Loucy (cell line): ENCODE measurements at regions not wholly inside any gene's neighbourhood (a gene's known extent, or its start where the extent isn't known, plus 50 kb on each side); places are given as distances from the start of the nearest gene placed in this dataset.

ENCODE experiments used
- H2AFZ ChIP-seq: fragments of 200-600 bp; sonication (generic); 2 replicates; pipeline ENCODE4 v1.6.0; 2016; ENCODE audit warnings: antibody characterized with exemption, mild to moderate bottlenecking, low read length, moderate library complexity
- H3F3A ChIP-seq: fragments of 200-600 bp; 2 replicates; pipeline ENCODE4 v1.6.0; 2016; ENCODE audit warnings: antibody characterized with exemption, low read depth, mild to moderate bottlenecking
- H3K27me3 ChIP-seq: fragments of 200-600 bp; sonication (generic); 2 replicates; pipeline ENCODE4 v1.6.1; 2014; ENCODE audit warnings: low read length, mild to moderate bottlenecking; ENCODE audit not compliant: insufficient read depth, poor library complexity, severe bottlenecking
- H3K36me3 ChIP-seq: fragments of 200-600 bp; sonication (generic); 2 replicates; pipeline ENCODE4 v1.6.1; 2016; ENCODE audit warnings: low read length; ENCODE audit not compliant: insufficient read depth
- H3K4me1 ChIP-seq: fragments of 200-600 bp; sonication (generic); 2 replicates; pipeline ENCODE4 v1.5.1; 2014; ENCODE audit warnings: low read length, mild to moderate bottlenecking; ENCODE audit not compliant: insufficient read depth, poor library complexity, severe bottlenecking
- H3K4me2 ChIP-seq: fragments of 200-600 bp; sonication (generic); 2 replicates; pipeline ENCODE4 v1.6.0; 2014; ENCODE audit warnings: antibody characterized with exemption, low read length, low read depth, mild to moderate bottlenecking; ENCODE audit not compliant: poor library complexity, severe bottlenecking
- H3K4me3 ChIP-seq: fragments of 200-600 bp; sonication (generic); 2 replicates; pipeline ENCODE4 v1.5.1; 2014; ENCODE audit warnings: low read length, mild to moderate bottlenecking, mixed read lengths; ENCODE audit not compliant: poor library complexity, severe bottlenecking
- H3K79me2 ChIP-seq: fragments of 200-600 bp; sonication (generic); 2 replicates; pipeline ENCODE4 v1.6.1; 2014; ENCODE audit warnings: low read length; ENCODE audit not compliant: insufficient read depth
- H3K9ac ChIP-seq: fragments of 200-600 bp; sonication (generic); 2 replicates; pipeline ENCODE4 v1.6.0; 2014; ENCODE audit warnings: mild to moderate bottlenecking, low read depth, low read length, moderate library complexity; ENCODE audit not compliant: poor library complexity, severe bottlenecking
- H3K9me2 ChIP-seq: fragments of 200-600 bp; sonication (generic); replicated peaks from 2 replicates; pipeline ENCODE4 v1.6.1; 2016; ENCODE audit warnings: low read depth, low read length, mixed read lengths
- H3K9me3 ChIP-seq: fragments of 200-600 bp; sonication (generic); 2 replicates; pipeline ENCODE4 v1.6.1; 2014; ENCODE audit warnings: mild to moderate bottlenecking, antibody characterized with exemption, low read length, low read depth; ENCODE audit not compliant: insufficient read depth
- H4K20me1 ChIP-seq: fragments of 200-600 bp; sonication (generic); 2 replicates; pipeline ENCODE4 v1.6.0; 2014; ENCODE audit warnings: antibody characterized with exemption, low read length, mild to moderate bottlenecking; ENCODE audit not compliant: insufficient read depth, poor library complexity, severe bottlenecking
- CTCF ChIP-seq: fragments of 200-600 bp; sonication (generic); conservative IDR thresholded peaks from 2 replicates; pipeline ENCODE4 v1.5.1; 2014; ENCODE audit warnings: mild to moderate bottlenecking, antibody characterized with exemption, low read length
- EZH2phosphoT487 ChIP-seq: fragments of 200-600 bp; IDR thresholded peaks from 2 replicates; pipeline ENCODE4 v1.6.1; 2018; ENCODE audit warnings: antibody characterized with exemption, mild to moderate bottlenecking, moderate library complexity, borderline replicate concordance

- Histone ChIP-seq H3K36me3 (no peaks in the 10 kb centered on the region), H3K9me3 (no peaks in the 10 kb centered on the region), H3F3A (no peaks in the 10 kb centered on the region), H2AFZ (no peak overlapping the region), H3K9me2 (no peaks in the 10 kb centered on the region), H3K9ac (no peak overlapping the region), H4K20me1 (no peaks in the 10 kb centered on the region), H3K4me1 (peaks cover 1% of the 10 kb centered on the region), H3K4me3 (no peak overlapping the region), H3K4me2 (no peak overlapping the region), H3K27me3 (no peaks in the 10 kb centered on the region), H3K79me2 (no peaks in the 10 kb centered on the region)
- TF ChIP-seq CTCF (no peak), EZH2phosphoT487 (no peak)
These were observed 50.5 kb upstream of the HSPA12A start for GRCh38 chr10:116792817-116793216.

GRCh38 chr10:116796469-116796868, 52.8 kb upstream of the ENO4 start:
- H3K36me3 ChIP-seq, result no peaks in the 10 kb centered on the region
- TF ChIP-seq EZH2phosphoT487, result no peak
- no peak for TF ChIP-seq CTCF
- H3K4me2 ChIP-seq, result no peak overlapping the region
- H3K9me3 ChIP-seq, result no peaks in the 10 kb centered on the region
- H3K9ac ChIP-seq, result no peak overlapping the region
- no peaks in the 10 kb centered on the region for H3K79me2 ChIP-seq
- no peaks in the 10 kb centered on the region for H3K4me1 ChIP-seq
- no peaks in the 10 kb centered on the region for H4K20me1 ChIP-seq
- H2AFZ ChIP-seq, result no peak overlapping the region
- H3K4me3 ChIP-seq, result no peak overlapping the region
- H3K9me2 ChIP-seq, result no peaks in the 10 kb centered on the region
- H3F3A ChIP-seq, result no peaks in the 10 kb centered on the region
- H3K27me3 ChIP-seq, result no peaks in the 10 kb centered on the region

DNA sequence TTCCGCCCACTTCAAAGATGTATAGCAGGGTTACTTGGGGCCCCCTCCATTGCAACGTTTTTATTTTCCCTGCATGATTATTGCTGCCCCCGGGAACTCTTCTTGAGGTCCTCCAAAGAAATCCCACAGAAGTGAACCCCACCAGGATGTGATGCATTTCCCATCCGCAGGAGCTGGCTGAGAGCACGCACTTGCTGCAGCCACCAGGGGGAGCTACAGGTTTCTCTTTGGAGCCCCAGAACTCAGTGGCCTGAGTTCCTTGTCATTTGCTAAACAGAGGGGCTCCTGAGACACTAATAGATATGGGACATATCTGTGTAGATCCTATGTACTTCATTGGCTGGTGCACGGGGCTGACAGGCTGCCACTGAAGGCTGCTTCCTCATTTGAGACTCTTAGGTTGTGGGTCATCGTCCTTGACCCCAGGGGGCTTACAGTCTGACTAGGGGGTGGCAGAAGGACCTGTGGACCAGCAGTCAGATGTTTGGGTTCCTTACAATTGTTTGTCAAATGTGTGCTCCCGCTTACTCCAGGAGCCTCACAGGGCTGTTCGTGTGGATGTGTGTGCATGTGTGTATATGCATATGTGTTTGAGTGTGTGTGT, 52.3 kb upstream of the ENO4 start:
- no peak overlapping the region for H3K4me2 ChIP-seq
- no peak overlapping the region for H3K9ac ChIP-seq
- H3K4me1 ChIP-seq, result no peaks in the 10 kb centered on the region
- H3K27me3 ChIP-seq, result no peaks in the 10 kb centered on the region
- no peak overlapping the region for H2AFZ ChIP-seq
- H3K9me3 ChIP-seq, result no peaks in the 10 kb centered on the region
- no peaks in the 10 kb centered on the region for H4K20me1 ChIP-seq
- H3K79me2 ChIP-seq, result no peaks in the 10 kb centered on the region
- no peak overlapping the region for H3K4me3 ChIP-seq
- H3K36me3 ChIP-seq, result no peaks in the 10 kb centered on the region
- H3K9me2 ChIP-seq, result no peaks in the 10 kb centered on the region
- TF ChIP-seq CTCF (peak; percentile 99), EZH2phosphoT487 (no peak)
- H3F3A ChIP-seq, result no peaks in the 10 kb centered on the region
